Upper lobe of left lung (tissue), 4 donors: ENCODE measurements at regions not wholly inside any gene's neighbourhood (a gene's known extent, or its start where the extent isn't known, plus 50 kb on each side); places are given as distances from the start of the nearest gene placed in this dataset.

Experiments
- EP300 ChIP-seq, 4 donors: sonication (generic); formaldehyde crosslinking; IDR thresholded peaks; one replicate each; pipeline ENCODE4 v1.5.1; 2017; ENCODE audit warnings: antibody characterized with exemption in 4 of 4, control low read depth in 2 of 4
- TF ChIP-seq, protein P1 (sequence below), 6 experiments: fragments of 450-650 bp in 4 of 6; fragments of 200-600 bp in 2 of 6; sonication (generic) in 2 of 6; IDR thresholded peaks; one replicate each; pipeline ENCODE4 v1.5.1; 2016 to 2019; ENCODE audit warnings: antibody characterized with exemption in 6 of 6

DNA sequence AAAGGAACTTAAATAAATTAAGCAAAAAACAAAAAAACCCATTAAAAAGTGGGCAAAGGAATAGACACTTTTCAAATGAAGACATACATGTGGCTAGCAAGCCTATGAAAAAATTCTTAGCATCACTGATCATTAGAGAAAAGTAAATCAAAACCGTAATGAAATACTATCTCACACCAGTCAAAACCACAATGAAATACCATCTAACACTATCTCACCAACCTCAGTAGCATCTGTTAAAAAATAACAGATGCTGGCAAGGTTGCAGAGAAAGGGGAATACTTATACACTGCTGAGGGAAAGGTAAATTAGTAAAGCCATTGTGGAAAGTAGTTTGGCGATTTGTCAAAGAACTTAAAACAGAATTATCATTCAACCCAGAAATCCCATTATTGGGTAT, 381.1 kb downstream of the FLRT2 start:
- TF ChIP-seq, protein P1, sequence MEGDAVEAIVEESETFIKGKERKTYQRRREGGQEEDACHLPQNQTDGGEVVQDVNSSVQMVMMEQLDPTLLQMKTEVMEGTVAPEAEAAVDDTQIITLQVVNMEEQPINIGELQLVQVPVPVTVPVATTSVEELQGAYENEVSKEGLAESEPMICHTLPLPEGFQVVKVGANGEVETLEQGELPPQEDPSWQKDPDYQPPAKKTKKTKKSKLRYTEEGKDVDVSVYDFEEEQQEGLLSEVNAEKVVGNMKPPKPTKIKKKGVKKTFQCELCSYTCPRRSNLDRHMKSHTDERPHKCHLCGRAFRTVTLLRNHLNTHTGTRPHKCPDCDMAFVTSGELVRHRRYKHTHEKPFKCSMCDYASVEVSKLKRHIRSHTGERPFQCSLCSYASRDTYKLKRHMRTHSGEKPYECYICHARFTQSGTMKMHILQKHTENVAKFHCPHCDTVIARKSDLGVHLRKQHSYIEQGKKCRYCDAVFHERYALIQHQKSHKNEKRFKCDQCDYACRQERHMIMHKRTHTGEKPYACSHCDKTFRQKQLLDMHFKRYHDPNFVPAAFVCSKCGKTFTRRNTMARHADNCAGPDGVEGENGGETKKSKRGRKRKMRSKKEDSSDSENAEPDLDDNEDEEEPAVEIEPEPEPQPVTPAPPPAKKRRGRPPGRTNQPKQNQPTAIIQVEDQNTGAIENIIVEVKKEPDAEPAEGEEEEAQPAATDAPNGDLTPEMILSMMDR (IDR thresholded peaks at IDR 0.05): no peak
- TF ChIP-seq EP300 (IDR thresholded peaks at IDR 0.05): no peak
